Body of pancreas (tissue), 4 donors: ENCODE measurements at regions not wholly inside any gene's neighbourhood (a gene's known extent, or its start where the extent isn't known, plus 50 kb on each side); places are given as distances from the start of the nearest gene placed in this dataset.
"Not testable (repeated sequence)": the region's sequence is repeated elsewhere in the genome, so short reads cannot be mapped to it uniquely, and the experiment has no call there.

Experiments
- POLR2A ChIP-seq, 3 donors: fragments of 450-650 bp; IDR thresholded peaks; one replicate each; pipeline ENCODE4 v1.6.1; 2016; ENCODE audit warnings: antibody characterized with exemption in 3 of 3, mild to moderate bottlenecking in 2 of 3
- TF ChIP-seq, protein P1 (sequence below), 7 experiments: fragments of 450-650 bp in 4 of 7; fragments of 200-600 bp in 3 of 7; sonication (generic) in 3 of 7; IDR thresholded peaks; one replicate each; pipeline ENCODE4 v1.5.1; 2016 to 2019; ENCODE audit warnings: antibody characterized with exemption in 7 of 7

DNA sequence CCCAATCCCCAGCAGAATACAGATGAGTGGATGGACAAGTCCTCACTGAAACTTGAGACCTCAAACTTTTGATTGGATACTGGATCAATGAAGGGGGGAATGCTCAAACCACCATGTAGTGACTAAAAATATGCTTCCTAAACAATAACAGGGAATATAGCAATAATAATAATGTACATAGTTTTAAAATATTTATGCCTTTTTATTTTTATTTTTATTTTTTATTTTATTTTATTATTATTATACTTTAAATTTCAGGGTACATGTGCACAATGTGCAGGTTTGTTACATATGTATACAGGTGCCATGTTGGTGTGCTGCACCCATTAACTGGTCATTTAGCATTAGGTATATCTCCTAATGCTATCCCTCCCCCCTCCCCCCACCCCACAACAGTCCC lies 506.0 kb downstream of the SOX6 start:
- TF ChIP-seq, protein P1, sequence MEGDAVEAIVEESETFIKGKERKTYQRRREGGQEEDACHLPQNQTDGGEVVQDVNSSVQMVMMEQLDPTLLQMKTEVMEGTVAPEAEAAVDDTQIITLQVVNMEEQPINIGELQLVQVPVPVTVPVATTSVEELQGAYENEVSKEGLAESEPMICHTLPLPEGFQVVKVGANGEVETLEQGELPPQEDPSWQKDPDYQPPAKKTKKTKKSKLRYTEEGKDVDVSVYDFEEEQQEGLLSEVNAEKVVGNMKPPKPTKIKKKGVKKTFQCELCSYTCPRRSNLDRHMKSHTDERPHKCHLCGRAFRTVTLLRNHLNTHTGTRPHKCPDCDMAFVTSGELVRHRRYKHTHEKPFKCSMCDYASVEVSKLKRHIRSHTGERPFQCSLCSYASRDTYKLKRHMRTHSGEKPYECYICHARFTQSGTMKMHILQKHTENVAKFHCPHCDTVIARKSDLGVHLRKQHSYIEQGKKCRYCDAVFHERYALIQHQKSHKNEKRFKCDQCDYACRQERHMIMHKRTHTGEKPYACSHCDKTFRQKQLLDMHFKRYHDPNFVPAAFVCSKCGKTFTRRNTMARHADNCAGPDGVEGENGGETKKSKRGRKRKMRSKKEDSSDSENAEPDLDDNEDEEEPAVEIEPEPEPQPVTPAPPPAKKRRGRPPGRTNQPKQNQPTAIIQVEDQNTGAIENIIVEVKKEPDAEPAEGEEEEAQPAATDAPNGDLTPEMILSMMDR (IDR thresholded peaks at IDR 0.05): not testable (repeated sequence)
- not testable (repeated sequence) for TF ChIP-seq POLR2A (IDR thresholded peaks at IDR 0.05)
